IPS-18c (cell line): ENCODE measurements at regions not wholly inside any gene's neighbourhood (a gene's known extent, or its start where the extent isn't known, plus 50 kb on each side); places are given as distances from the start of the nearest gene placed in this dataset.
"Not testable (repeated sequence)": the region's sequence is repeated elsewhere in the genome, so short reads cannot be mapped to it uniquely, and the experiment has no call there.

Experiments used
- H3K4me3 ChIP-seq: 2 replicates; pipeline ENCODE4 v1.7.0; 2013; ENCODE audit warnings: low read depth, mild to moderate bottlenecking, low read length, moderate library complexity; ENCODE audit not compliant: insufficient read depth
- H3K9me3 ChIP-seq: one replicate; pipeline ENCODE4 v1.6.1; 2013; ENCODE audit warnings: mild to moderate bottlenecking, low read length, moderate library complexity; ENCODE audit not compliant: control insufficient read depth, insufficient read depth

GRCh38 chr2:175737722-175738361, 264.2 kb downstream of the LNPK start:
- H3K9me3 ChIP-seq, result no peaks in the 10 kb centered on the region

GRCh38 chr2:175734686-175735085, 267.4 kb downstream of the LNPK start:
- Histone ChIP-seq H3K4me3 (no peak overlapping the region), H3K9me3 (no peaks in the 10 kb centered on the region)

More at GRCh38 chr2:175737722-175738361, 264.2 kb downstream of the LNPK start:
- no peak overlapping the region for H3K4me3 ChIP-seq

GRCh38 chr2:175732531-175732930, 269.5 kb downstream of the LNPK start:
- H3K4me3 ChIP-seq, result no peak overlapping the region
- H3K9me3 ChIP-seq, result no peaks in the 10 kb centered on the region

GRCh38 chr2:175730050-175730449, 272.0 kb downstream of the LNPK start:
- no peaks in the 10 kb centered on the region for H3K9me3 ChIP-seq
- H3K4me3 ChIP-seq, result no peak overlapping the region

- Histone ChIP-seq H3K9me3 (no peaks in the 10 kb centered on the region), H3K4me3 (no peak overlapping the region)
Measured at GRCh38 chr2:175729049-175729706, 272.9 kb downstream of the LNPK start.

GRCh38 chr2:175728032-175728431, 274.0 kb downstream of the LNPK start:
- no peak overlapping the region for H3K4me3 ChIP-seq
- H3K9me3 ChIP-seq, result no peaks in the 10 kb centered on the region

GRCh38 chr2:175726223-175726622, 275.8 kb downstream of the LNPK start:
- no peak overlapping the region for H3K4me3 ChIP-seq
- no peaks in the 10 kb centered on the region for H3K9me3 ChIP-seq

GRCh38 chr2:175709248-175709647, 292.8 kb downstream of the LNPK start:
- Histone ChIP-seq H3K9me3 (peaks cover 2% of the 10 kb centered on the region), H3K4me3 (no peak overlapping the region)

- Histone ChIP-seq H3K9me3 (peaks cover 2% of the 10 kb centered on the region), H3K4me3 (no peak overlapping the region)
Measured at GRCh38 chr2:175707322-175707721, 294.7 kb downstream of the LNPK start.

- not testable (repeated sequence) for H3K9me3 ChIP-seq, H3K4me3 ChIP-seq
Measured at GRCh38 chr2:175704568-175704967, 297.5 kb downstream of the LNPK start.

- no peaks in the 10 kb centered on the region for H3K9me3 ChIP-seq
- no peak overlapping the region for H3K4me3 ChIP-seq
Measured at GRCh38 chr2:175698061-175698460, 304.0 kb downstream of the LNPK start.

- Histone ChIP-seq H3K4me3 (no peak overlapping the region), H3K9me3 (no peaks in the 10 kb centered on the region)
Measured at GRCh38 chr2:175690113-175690837, 311.8 kb downstream of the LNPK start.

- Histone ChIP-seq H3K9me3 (no peaks in the 10 kb centered on the region), H3K4me3 (no peak overlapping the region)
Measured at GRCh38 chr2:175688243-175688642, 313.8 kb downstream of the LNPK start.

GRCh38 chr2:175687465-175687864, 314.6 kb downstream of the LNPK start:
- Histone ChIP-seq H3K4me3 (no peak overlapping the region), H3K9me3 (no peaks in the 10 kb centered on the region)

- no peak overlapping the region for H3K4me3 ChIP-seq
- no peaks in the 10 kb centered on the region for H3K9me3 ChIP-seq
Measured at GRCh38 chr2:175686002-175686401, 316.1 kb downstream of the LNPK start.

- Histone ChIP-seq H3K4me3 (no peak overlapping the region), H3K9me3 (no peaks in the 10 kb centered on the region)
Measured at GRCh38 chr2:175684466-175684865, 317.6 kb downstream of the LNPK start.

GRCh38 chr2:175679728-175680127, 322.3 kb downstream of the LNPK start:
- Histone ChIP-seq H3K9me3 (no peaks in the 10 kb centered on the region), H3K4me3 (no peak overlapping the region)

- Histone ChIP-seq H3K9me3 (no peaks in the 10 kb centered on the region), H3K4me3 (no peak overlapping the region)
Measured at GRCh38 chr2:175679231-175679630, 322.8 kb downstream of the LNPK start.
